Fibroblast of lung (primary cell): ENCODE measurements at regions not wholly inside any gene's neighbourhood (a gene's known extent, or its start where the extent isn't known, plus 50 kb on each side); places are given as distances from the start of the nearest gene placed in this dataset.

Experiments
- CTCF ChIP-seq, 2 donors: IDR thresholded peaks in 1 of 2; conservative IDR thresholded peaks in 1 of 2; 1 replicate in 1 of 2; 2 replicates in 1 of 2; pipeline ENCODE4 v1.5.1; 2011 to 2012; ENCODE audit warnings: low read length in 2 of 2, control low read depth in 1 of 2, inconsistent platforms in 1 of 2, low read depth in 1 of 2, mild to moderate bottlenecking in 1 of 2
- EZH2 ChIP-seq: IDR thresholded peaks from 2 replicates; pipeline ENCODE4 v1.5.1; 2012; ENCODE audit warnings: low read length, control low read depth, mild to moderate bottlenecking; ENCODE audit errors: missing control alignments

GRCh38 chr6:109262261-109262660 is 120.0 kb downstream of the CD164 start:
- TF ChIP-seq CTCF (conservative IDR thresholded peaks at IDR 0.05 in 1 of 2, IDR thresholded peaks at IDR 0.05 in 1 of 2; ENCODE audit: low read depth in 1 of 2, low read length in 2 of 2) (no peak), EZH2 (no peak)
